ENCODE measurements at regions not wholly inside any gene's neighbourhood (a gene's known extent, or its start where the extent isn't known, plus 50 kb on each side); places are given as distances from the start of the nearest gene placed in this dataset.

DNA sequence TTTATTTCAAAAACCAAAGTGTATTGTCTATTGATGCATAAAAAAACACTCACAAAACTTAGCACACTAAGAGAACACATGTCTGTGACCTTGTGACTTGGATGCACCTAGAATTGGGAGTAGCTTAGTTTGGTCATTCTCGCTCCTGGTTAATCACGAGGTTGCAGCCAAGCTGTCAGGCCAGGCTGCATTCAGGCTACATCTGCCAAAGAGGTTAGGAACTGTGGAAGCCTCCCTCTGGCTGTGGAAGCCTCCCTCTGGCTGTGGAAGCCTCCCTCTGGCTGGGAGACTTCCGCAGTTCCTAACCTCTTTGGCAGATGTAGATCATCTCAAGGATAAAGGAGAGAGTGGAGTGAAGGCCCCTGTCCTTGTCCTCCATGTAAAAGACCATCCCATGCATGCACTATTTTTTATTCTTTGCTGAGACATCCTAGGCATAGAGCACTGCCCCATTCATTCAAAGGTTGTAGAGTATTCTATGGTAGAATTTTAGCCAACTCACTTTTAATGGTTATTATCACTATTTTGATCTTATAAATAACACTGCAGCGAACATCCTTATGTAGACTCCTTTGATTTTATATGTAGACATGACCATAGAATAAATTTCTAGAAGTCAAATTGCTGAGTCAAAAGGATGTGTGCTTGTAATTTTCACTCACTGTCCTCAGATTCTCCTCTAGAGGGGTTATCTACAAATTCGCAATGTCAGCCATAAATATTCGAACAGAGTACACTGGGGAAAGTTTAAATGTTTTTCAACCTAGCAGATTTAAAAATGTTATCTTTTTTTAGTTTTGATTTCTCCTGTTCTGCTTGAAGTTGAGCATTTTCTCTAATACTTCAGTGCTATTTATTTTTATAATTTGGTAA, 63.0 kb upstream of the IGLL5 start:
- DNase-seq (ENCODE audit: low read depth), result no peak
- no peak overlapping the region for H3K4me3 ChIP-seq (ENCODE audit: low read length)
- TF ChIP-seq, protein P1, sequence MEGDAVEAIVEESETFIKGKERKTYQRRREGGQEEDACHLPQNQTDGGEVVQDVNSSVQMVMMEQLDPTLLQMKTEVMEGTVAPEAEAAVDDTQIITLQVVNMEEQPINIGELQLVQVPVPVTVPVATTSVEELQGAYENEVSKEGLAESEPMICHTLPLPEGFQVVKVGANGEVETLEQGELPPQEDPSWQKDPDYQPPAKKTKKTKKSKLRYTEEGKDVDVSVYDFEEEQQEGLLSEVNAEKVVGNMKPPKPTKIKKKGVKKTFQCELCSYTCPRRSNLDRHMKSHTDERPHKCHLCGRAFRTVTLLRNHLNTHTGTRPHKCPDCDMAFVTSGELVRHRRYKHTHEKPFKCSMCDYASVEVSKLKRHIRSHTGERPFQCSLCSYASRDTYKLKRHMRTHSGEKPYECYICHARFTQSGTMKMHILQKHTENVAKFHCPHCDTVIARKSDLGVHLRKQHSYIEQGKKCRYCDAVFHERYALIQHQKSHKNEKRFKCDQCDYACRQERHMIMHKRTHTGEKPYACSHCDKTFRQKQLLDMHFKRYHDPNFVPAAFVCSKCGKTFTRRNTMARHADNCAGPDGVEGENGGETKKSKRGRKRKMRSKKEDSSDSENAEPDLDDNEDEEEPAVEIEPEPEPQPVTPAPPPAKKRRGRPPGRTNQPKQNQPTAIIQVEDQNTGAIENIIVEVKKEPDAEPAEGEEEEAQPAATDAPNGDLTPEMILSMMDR (IDR thresholded peaks at IDR 0.05; ENCODE audit: insufficient read depth, low read depth, low read length, missing control alignments), result no peak

DNA sequence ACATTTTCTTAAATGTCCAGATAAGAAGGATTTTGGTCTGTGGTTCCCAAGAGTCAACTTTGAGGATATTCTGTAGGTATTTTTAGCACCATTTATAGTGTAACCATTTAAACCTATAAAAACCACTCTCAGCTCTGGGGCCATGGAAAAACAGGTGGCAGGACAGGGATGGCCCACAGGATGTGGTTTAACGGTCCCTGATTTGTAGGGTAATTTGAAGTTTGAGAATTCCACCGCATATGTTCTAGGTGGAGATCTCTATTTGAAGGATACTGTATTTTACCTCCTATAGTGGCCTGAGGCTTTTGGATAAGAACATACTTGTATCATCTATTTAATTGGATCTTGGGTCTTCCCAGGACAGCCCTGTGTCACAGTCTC, 62.4 kb upstream of the IGLL5 start:
- H3K4me3 ChIP-seq (ENCODE audit: low read length), result no peak overlapping the region
- TF ChIP-seq, protein P1 (IDR thresholded peaks at IDR 0.05; ENCODE audit: insufficient read depth, low read depth, low read length, missing control alignments), result no peak
- DNase-seq (ENCODE audit: low read depth), result no peak

GRCh38 chr22:22827187-22827939, 60.3 kb upstream of the IGLL5 start:
- no peak overlapping the region for H3K4me3 ChIP-seq (ENCODE audit: low read length)
- no peak for DNase-seq (ENCODE audit: low read depth)
- TF ChIP-seq, protein P1 (IDR thresholded peaks at IDR 0.05; ENCODE audit: insufficient read depth, low read depth, low read length, missing control alignments), result no peak

GRCh38 chr22:22830193-22830592, 57.4 kb upstream of the IGLL5 start:
- H3K4me3 ChIP-seq (ENCODE audit: low read length), result no peak overlapping the region
- TF ChIP-seq, protein P1 (IDR thresholded peaks at IDR 0.05; ENCODE audit: insufficient read depth, low read depth, low read length, missing control alignments), result no peak
- no peak for DNase-seq (ENCODE audit: low read depth)

- TF ChIP-seq, protein P1 (IDR thresholded peaks at IDR 0.05; ENCODE audit: insufficient read depth, low read depth, low read length, missing control alignments), result no peak
- no peak for DNase-seq (ENCODE audit: low read depth)
- no peak overlapping the region for H3K4me3 ChIP-seq (ENCODE audit: low read length)
Observed at GRCh38 chr22:22830957-22831688, 56.5 kb upstream of the IGLL5 start.

DNA sequence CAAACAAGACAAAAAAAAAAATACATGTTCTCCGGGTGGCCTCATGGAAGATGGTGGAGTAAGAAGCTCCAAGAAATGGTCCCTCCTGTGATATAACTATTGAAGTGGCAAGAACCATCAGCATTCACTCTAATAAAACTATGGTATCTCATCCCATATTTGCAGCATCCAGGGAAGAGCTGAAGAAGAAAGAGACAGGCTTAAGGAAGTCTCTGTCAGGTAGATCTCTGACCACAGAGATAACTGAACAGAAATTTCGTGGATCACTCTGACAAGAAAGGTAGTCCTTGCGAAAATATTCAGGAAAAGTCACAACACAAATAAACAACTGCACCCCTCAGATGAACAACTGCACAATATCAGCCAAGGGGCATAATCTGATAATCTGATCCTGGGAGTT, 54.6 kb upstream of the IGLL5 start:
- DNase-seq (ENCODE audit: low read depth), result no peak
- no peak overlapping the region for H3K4me3 ChIP-seq (ENCODE audit: low read length)
- TF ChIP-seq, protein P1 (IDR thresholded peaks at IDR 0.05; ENCODE audit: insufficient read depth, low read depth, low read length, missing control alignments), result no peak
